IPS-15b (cell line): ENCODE measurements at regions not wholly inside any gene's neighbourhood (a gene's known extent, or its start where the extent isn't known, plus 50 kb on each side); places are given as distances from the start of the nearest gene placed in this dataset.

ENCODE experiments used
- H3K27me3 ChIP-seq: one replicate; pipeline ENCODE4 v1.6.1; 2013; ENCODE audit warnings: low read length; ENCODE audit not compliant: control insufficient read depth, insufficient read depth
- H3K36me3 ChIP-seq: one replicate; pipeline ENCODE4 v1.6.1; 2013; ENCODE audit warnings: low read length; ENCODE audit not compliant: control insufficient read depth, insufficient read depth
- H3K4me1 ChIP-seq: one replicate; pipeline ENCODE4 v1.6.1; 2013; ENCODE audit warnings: mild to moderate bottlenecking, low read length; ENCODE audit not compliant: control insufficient read depth, insufficient read depth
- H3K4me3 ChIP-seq: one replicate; pipeline ENCODE4 v1.5.1; 2013; ENCODE audit warnings: low read depth, low read length
- H3K9ac ChIP-seq: one replicate; pipeline ENCODE4 v1.6.1; 2013; ENCODE audit warnings: low read depth, mild to moderate bottlenecking, low read length
- H3K9me3 ChIP-seq: one replicate; pipeline ENCODE4 v1.6.1; 2013; ENCODE audit warnings: mild to moderate bottlenecking, low read length; ENCODE audit not compliant: control insufficient read depth, insufficient read depth

GRCh38 chr3:194738254-194739093 is 52.8 kb downstream of the FAM43A start:
- Histone ChIP-seq H3K9me3 (no peaks in the 10 kb centered on the region), H3K9ac (no peak overlapping the region), H3K4me3 (no peak overlapping the region), H3K27me3 (peaks cover 10% of the 10 kb centered on the region), H3K4me1 (peaks cover 5% of the 10 kb centered on the region), H3K36me3 (no peaks in the 10 kb centered on the region)

- no peaks in the 10 kb centered on the region for H3K9me3 ChIP-seq
- no peak overlapping the region for H3K9ac ChIP-seq
- peaks cover 10% of the 10 kb centered on the region for H3K27me3 ChIP-seq
- no peaks in the 10 kb centered on the region for H3K36me3 ChIP-seq
- H3K4me1 ChIP-seq: peaks cover 5% of the 10 kb centered on the region
- no peak overlapping the region for H3K4me3 ChIP-seq
These were observed 54.0 kb downstream of the FAM43A start for GRCh38 chr3:194739498-194740284.

- no peak overlapping the region for H3K9ac ChIP-seq
- peaks cover 10% of the 10 kb centered on the region for H3K27me3 ChIP-seq
- peaks cover 5% of the 10 kb centered on the region for H3K4me1 ChIP-seq
- H3K36me3 ChIP-seq: no peaks in the 10 kb centered on the region
- no peaks in the 10 kb centered on the region for H3K9me3 ChIP-seq
- H3K4me3 ChIP-seq: no peak overlapping the region
These were observed 55.3 kb downstream of the FAM43A start for GRCh38 chr3:194740859-194741491.

- H3K4me1 ChIP-seq: peaks cover 5% of the 10 kb centered on the region
- H3K4me3 ChIP-seq: no peak overlapping the region
- H3K9ac ChIP-seq: no peak overlapping the region
- H3K27me3 ChIP-seq: peaks cover 6% of the 10 kb centered on the region
- no peaks in the 10 kb centered on the region for H3K9me3 ChIP-seq
- no peaks in the 10 kb centered on the region for H3K36me3 ChIP-seq
These were observed 56.2 kb downstream of the FAM43A start for GRCh38 chr3:194741916-194742315.

GRCh38 chr3:194744826-194745225 is 59.1 kb downstream of the FAM43A start:
- H3K36me3 ChIP-seq: no peaks in the 10 kb centered on the region
- H3K4me1 ChIP-seq: peaks cover 13% of the 10 kb centered on the region
- no peaks in the 10 kb centered on the region for H3K9me3 ChIP-seq
- no peak overlapping the region for H3K4me3 ChIP-seq
- H3K9ac ChIP-seq: no peak overlapping the region
- H3K27me3 ChIP-seq: no peaks in the 10 kb centered on the region

GRCh38 chr3:194745422-194746184 is 59.9 kb downstream of the FAM43A start:
- Histone ChIP-seq H3K4me3 (no peak overlapping the region), H3K9me3 (no peaks in the 10 kb centered on the region), H3K9ac (no peak overlapping the region), H3K27me3 (no peaks in the 10 kb centered on the region), H3K4me1 (peaks cover 18% of the 10 kb centered on the region), H3K36me3 (no peaks in the 10 kb centered on the region)

GRCh38 chr3:194748225-194748624 is 62.5 kb downstream of the FAM43A start:
- Histone ChIP-seq H3K36me3 (no peaks in the 10 kb centered on the region), H3K4me1 (peaks cover 15% of the 10 kb centered on the region), H3K9me3 (no peaks in the 10 kb centered on the region), H3K4me3 (no peak overlapping the region), H3K9ac (no peak overlapping the region), H3K27me3 (no peaks in the 10 kb centered on the region)

- H3K4me1 ChIP-seq: peaks cover 15% of the 10 kb centered on the region
- no peaks in the 10 kb centered on the region for H3K9me3 ChIP-seq
- no peaks in the 10 kb centered on the region for H3K27me3 ChIP-seq
- no peak overlapping the region for H3K9ac ChIP-seq
- no peak overlapping the region for H3K4me3 ChIP-seq
- no peaks in the 10 kb centered on the region for H3K36me3 ChIP-seq
These were observed 64.2 kb downstream of the FAM43A start for GRCh38 chr3:194749631-194750490.

GRCh38 chr3:194750491-194750828 is 64.8 kb downstream of the FAM43A start:
- Histone ChIP-seq H3K27me3 (no peaks in the 10 kb centered on the region), H3K4me3 (no peak overlapping the region), H3K9ac (no peak overlapping the region), H3K4me1 (peaks cover 15% of the 10 kb centered on the region), H3K9me3 (no peaks in the 10 kb centered on the region), H3K36me3 (no peaks in the 10 kb centered on the region)

GRCh38 chr3:194755671-194756459 is 70.2 kb downstream of the FAM43A start:
- H3K27me3 ChIP-seq: no peaks in the 10 kb centered on the region
- no peaks in the 10 kb centered on the region for H3K9me3 ChIP-seq
- H3K4me3 ChIP-seq: no peak overlapping the region
- no peak overlapping the region for H3K9ac ChIP-seq
- H3K4me1 ChIP-seq: no peaks in the 10 kb centered on the region
- H3K36me3 ChIP-seq: no peaks in the 10 kb centered on the region
